ENCODE measurements at regions not wholly inside any gene's neighbourhood (a gene's known extent, or its start where the extent isn't known, plus 50 kb on each side); places are given as distances from the start of the nearest gene placed in this dataset.

- POLR2A ChIA-PET: no interaction called here
- CTCF ChIA-PET: interaction anchor here (0.8 to 1.3 kb wide), 2 partner anchors 15 to 101 kb away, joined by 3 read pairs; no protein-coding TSS in a partner anchor
- Histone ChIP-seq H3K4me2 (ENCODE audit: control insufficient read depth, insufficient read depth) (no peak overlapping the region), H3K4me3 (no peak overlapping the region), H3K9ac (ENCODE audit: control insufficient read depth, insufficient read depth, low read length) (no peak overlapping the region), H3K27ac (ENCODE audit: control insufficient read depth, insufficient read depth) (no peak overlapping the region), H3K4me1 (ENCODE audit: control insufficient read depth, insufficient read depth, low read length) (no peaks in the 10 kb centered on the region; the same call in 1 of the 2 replicates), H3K36me3 (ENCODE audit: control insufficient read depth in 2 of 2, insufficient read depth in 2 of 2, low read length in 1 of 2) (no peaks in the 10 kb centered on the region), H3K27me3 (replicated peaks in 1 of 2; ENCODE audit: control insufficient read depth in 2 of 2, insufficient read depth in 2 of 2, low read length in 1 of 2) (no peaks in the 10 kb centered on the region), H2AFZ (ENCODE audit: control insufficient read depth, low read depth, low read length) (no peak overlapping the region), H3K9me3 (replicated peaks; ENCODE audit: control insufficient read depth, insufficient read depth, low read length) (no peaks in the 10 kb centered on the region), H4K20me1 (ENCODE audit: control insufficient read depth, insufficient read depth) (no peaks in the 10 kb centered on the region), H3K79me2 (ENCODE audit: control insufficient read depth, insufficient read depth, low read length) (no peaks in the 10 kb centered on the region)
- intact Hi-C loops (cut with micrococcal nuclease; ENCODE audit: unreplicated experiment) (no loop called here), in situ Hi-C loops (cut with MboI) (no loop called here)
- SMC1A ChIA-PET (ENCODE audit: uncharacterized antibody, unreplicated experiment): interaction anchor here (0.5 to 1.7 kb wide), 3 partner anchors 9 to 55 kb away, joined by 3 to 5 read pairs (median 4); no protein-coding TSS in a partner anchor
- WGBS (ENCODE audit: insufficient coverage, insufficient replicate concordance, low lambda C conversion rate, missing lambda C conversion rate): 48% methylated on average over 1 of the region's 1 CpG
- RAD21 ChIA-PET (ENCODE audit: unreplicated experiment): no interaction called here
- FAIRE-seq (no peak), DNase-seq (ENCODE audit: low read depth, low spot score) (no peak), ATAC-seq (no peak)
- no TSS peak for BruUV-seq (replicated peaks)
- peak; percentile 39 for TF ChIP-seq MEF2B (IDR thresholded peaks at IDR 0.05; ENCODE audit: partially characterized antibody, poor library complexity, severe bottlenecking)
- no peak for TF ChIP-seq NFIC (IDR thresholded peaks at IDR 0.05; ENCODE audit: low read depth, low read length)
- TF ChIP-seq CBFB (IDR thresholded peaks at IDR 0.05; ENCODE audit: low read depth): no peak
- TF ChIP-seq ZZZ3 (IDR thresholded peaks at IDR 0.05; ENCODE audit: control insufficient read depth, insufficient read length, low read depth): no peak
- TF ChIP-seq IKZF2 (IDR thresholded peaks at IDR 0.05): peak in 1 of 2 experiments; percentile 43; a peak in 2 of 4 replicates
- TF ChIP-seq BACH1 (IDR thresholded peaks at IDR 0.05; ENCODE audit: borderline replicate concordance): no peak
- no peak for TF ChIP-seq POU2F2 (IDR thresholded peaks at IDR 0.05; ENCODE audit: borderline replicate concordance, low read depth, low read length)
- no peak for TF ChIP-seq POLR2AphosphoS2 (IDR thresholded peaks at IDR 0.05; ENCODE audit: low read depth, low read length)
- no peak for TF ChIP-seq TBL1XR1 (IDR thresholded peaks at IDR 0.05; ENCODE audit: low read depth, low read length)
- no peak for TF ChIP-seq CEBPB (IDR thresholded peaks at IDR 0.05; ENCODE audit: borderline replicate concordance in 1 of 2, low read depth in 2 of 2, low read length in 2 of 2)
- TF ChIP-seq NBN (IDR thresholded peaks at IDR 0.05): no peak
- TF ChIP-seq, protein P1, sequence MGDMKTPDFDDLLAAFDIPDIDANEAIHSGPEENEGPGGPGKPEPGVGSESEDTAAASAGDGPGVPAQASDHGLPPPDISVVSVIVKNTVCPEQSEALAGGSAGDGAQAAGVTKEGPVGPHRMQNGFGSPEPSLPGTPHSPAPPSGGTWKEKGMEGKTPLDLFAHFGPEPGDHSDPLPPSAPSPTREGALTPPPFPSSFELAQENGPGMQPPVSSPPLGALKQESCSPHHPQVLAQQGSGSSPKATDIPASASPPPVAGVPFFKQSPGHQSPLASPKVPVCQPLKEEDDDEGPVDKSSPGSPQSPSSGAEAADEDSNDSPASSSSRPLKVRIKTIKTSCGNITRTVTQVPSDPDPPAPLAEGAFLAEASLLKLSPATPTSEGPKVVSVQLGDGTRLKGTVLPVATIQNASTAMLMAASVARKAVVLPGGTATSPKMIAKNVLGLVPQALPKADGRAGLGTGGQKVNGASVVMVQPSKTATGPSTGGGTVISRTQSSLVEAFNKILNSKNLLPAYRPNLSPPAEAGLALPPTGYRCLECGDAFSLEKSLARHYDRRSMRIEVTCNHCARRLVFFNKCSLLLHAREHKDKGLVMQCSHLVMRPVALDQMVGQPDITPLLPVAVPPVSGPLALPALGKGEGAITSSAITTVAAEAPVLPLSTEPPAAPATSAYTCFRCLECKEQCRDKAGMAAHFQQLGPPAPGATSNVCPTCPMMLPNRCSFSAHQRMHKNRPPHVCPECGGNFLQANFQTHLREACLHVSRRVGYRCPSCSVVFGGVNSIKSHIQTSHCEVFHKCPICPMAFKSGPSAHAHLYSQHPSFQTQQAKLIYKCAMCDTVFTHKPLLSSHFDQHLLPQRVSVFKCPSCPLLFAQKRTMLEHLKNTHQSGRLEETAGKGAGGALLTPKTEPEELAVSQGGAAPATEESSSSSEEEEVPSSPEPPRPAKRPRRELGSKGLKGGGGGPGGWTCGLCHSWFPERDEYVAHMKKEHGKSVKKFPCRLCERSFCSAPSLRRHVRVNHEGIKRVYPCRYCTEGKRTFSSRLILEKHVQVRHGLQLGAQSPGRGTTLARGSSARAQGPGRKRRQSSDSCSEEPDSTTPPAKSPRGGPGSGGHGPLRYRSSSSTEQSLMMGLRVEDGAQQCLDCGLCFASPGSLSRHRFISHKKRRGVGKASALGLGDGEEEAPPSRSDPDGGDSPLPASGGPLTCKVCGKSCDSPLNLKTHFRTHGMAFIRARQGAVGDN (IDR thresholded peaks at IDR 0.05): no peak
- TF ChIP-seq, protein P2, sequence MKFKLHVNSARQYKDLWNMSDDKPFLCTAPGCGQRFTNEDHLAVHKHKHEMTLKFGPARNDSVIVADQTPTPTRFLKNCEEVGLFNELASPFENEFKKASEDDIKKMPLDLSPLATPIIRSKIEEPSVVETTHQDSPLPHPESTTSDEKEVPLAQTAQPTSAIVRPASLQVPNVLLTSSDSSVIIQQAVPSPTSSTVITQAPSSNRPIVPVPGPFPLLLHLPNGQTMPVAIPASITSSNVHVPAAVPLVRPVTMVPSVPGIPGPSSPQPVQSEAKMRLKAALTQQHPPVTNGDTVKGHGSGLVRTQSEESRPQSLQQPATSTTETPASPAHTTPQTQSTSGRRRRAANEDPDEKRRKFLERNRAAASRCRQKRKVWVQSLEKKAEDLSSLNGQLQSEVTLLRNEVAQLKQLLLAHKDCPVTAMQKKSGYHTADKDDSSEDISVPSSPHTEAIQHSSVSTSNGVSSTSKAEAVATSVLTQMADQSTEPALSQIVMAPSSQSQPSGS (IDR thresholded peaks at IDR 0.05; ENCODE audit: low read length): no peak
- TF ChIP-seq KAT2A (conservative IDR thresholded peaks at IDR 0.05; ENCODE audit: control insufficient read depth, low read depth, low read length): no peak
- TF ChIP-seq HDAC2 (IDR thresholded peaks at IDR 0.05): no peak
- no peak for TF ChIP-seq FOXK2 (IDR thresholded peaks at IDR 0.05)
- TF ChIP-seq, protein P3, sequence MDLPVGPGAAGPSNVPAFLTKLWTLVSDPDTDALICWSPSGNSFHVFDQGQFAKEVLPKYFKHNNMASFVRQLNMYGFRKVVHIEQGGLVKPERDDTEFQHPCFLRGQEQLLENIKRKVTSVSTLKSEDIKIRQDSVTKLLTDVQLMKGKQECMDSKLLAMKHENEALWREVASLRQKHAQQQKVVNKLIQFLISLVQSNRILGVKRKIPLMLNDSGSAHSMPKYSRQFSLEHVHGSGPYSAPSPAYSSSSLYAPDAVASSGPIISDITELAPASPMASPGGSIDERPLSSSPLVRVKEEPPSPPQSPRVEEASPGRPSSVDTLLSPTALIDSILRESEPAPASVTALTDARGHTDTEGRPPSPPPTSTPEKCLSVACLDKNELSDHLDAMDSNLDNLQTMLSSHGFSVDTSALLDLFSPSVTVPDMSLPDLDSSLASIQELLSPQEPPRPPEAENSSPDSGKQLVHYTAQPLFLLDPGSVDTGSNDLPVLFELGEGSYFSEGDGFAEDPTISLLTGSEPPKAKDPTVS (IDR thresholded peaks at IDR 0.05; ENCODE audit: low read depth, low read length): no peak
- no peak for TF ChIP-seq CREB1 (IDR thresholded peaks at IDR 0.05; ENCODE audit: low read depth)
- no peak for TF ChIP-seq SRF (IDR thresholded peaks at IDR 0.05; ENCODE audit: low read depth in 2 of 2, low read length in 2 of 2)
- 0 out of 2 replicates have a peak, but pooled peaks have one; percentile 21 for TF ChIP-seq IKZF1 (conservative IDR thresholded peaks at IDR 0.05)
- TF ChIP-seq KLF5 (IDR thresholded peaks at IDR 0.05; ENCODE audit: partially characterized antibody): no peak
- TF ChIP-seq PML (IDR thresholded peaks at IDR 0.05; ENCODE audit: low read length): no peak
Observed at GRCh38 chr2:42914860-42915259, 122.5 kb upstream of the HAAO start.
